ENCODE measurements at regions not wholly inside any gene's neighbourhood (a gene's known extent, or its start where the extent isn't known, plus 50 kb on each side); places are given as distances from the start of the nearest gene placed in this dataset.

GRCh38 chr1:57633056-57633455, 209.2 kb upstream of the DAB1 start:
- no peak for DNase-seq (ENCODE audit: low read depth)

GRCh38 chr1:57632401-57632800, 208.5 kb upstream of the DAB1 start:
- no peak overlapping the region for H3K4me3 ChIP-seq (ENCODE audit: low read length)
- no peak for TF ChIP-seq CTCF (conservative IDR thresholded peaks at IDR 0.05; ENCODE audit: low read depth, low read length)
- DNase-seq (ENCODE audit: low read depth) = no peak

More at GRCh38 chr1:57633056-57633455, 209.2 kb upstream of the DAB1 start:
- TF ChIP-seq CTCF (conservative IDR thresholded peaks at IDR 0.05; ENCODE audit: low read depth, low read length) = no peak
- no peak overlapping the region for H3K4me3 ChIP-seq (ENCODE audit: low read length)

- H3K4me3 ChIP-seq (ENCODE audit: low read length) = no peak overlapping the region
- DNase-seq (ENCODE audit: low read depth) = no peak
- no peak for TF ChIP-seq CTCF (conservative IDR thresholded peaks at IDR 0.05; ENCODE audit: low read depth, low read length)
Measured at GRCh38 chr1:57627612-57628011, 203.8 kb upstream of the DAB1 start.

- TF ChIP-seq CTCF (conservative IDR thresholded peaks at IDR 0.05; ENCODE audit: low read depth, low read length) = no peak
- no peak overlapping the region for H3K4me3 ChIP-seq (ENCODE audit: low read length)
- no peak for DNase-seq (ENCODE audit: low read depth)
Measured at GRCh38 chr1:57623791-57624538, 200.1 kb upstream of the DAB1 start.

GRCh38 chr1:57623039-57623790, 199.4 kb upstream of the DAB1 start:
- TF ChIP-seq CTCF (conservative IDR thresholded peaks at IDR 0.05; ENCODE audit: low read depth, low read length) = no peak
- H3K4me3 ChIP-seq (ENCODE audit: low read length) = no peak overlapping the region
- no peak for DNase-seq (ENCODE audit: low read depth)

GRCh38 chr1:57621776-57622175, 197.9 kb upstream of the DAB1 start:
- TF ChIP-seq CTCF (conservative IDR thresholded peaks at IDR 0.05; ENCODE audit: low read depth, low read length) = no peak
- no peak overlapping the region for H3K4me3 ChIP-seq (ENCODE audit: low read length)
- no peak for DNase-seq (ENCODE audit: low read depth)

- no peak overlapping the region for H3K4me3 ChIP-seq (ENCODE audit: low read length)
- TF ChIP-seq CTCF (conservative IDR thresholded peaks at IDR 0.05; ENCODE audit: low read depth, low read length) = no peak
- DNase-seq (ENCODE audit: low read depth) = no peak
Measured at GRCh38 chr1:57620605-57621004, 196.7 kb upstream of the DAB1 start.

Data from retinal pigment epithelial cell (primary cell).